HUDEP-2 (cell line): ENCODE measurements at regions not wholly inside any gene's neighbourhood (a gene's known extent, or its start where the extent isn't known, plus 50 kb on each side); places are given as distances from the start of the nearest gene placed in this dataset.
A peak's percentile ranks its signal among the peaks of the same experiment; 100 is the strongest.
"Not testable (repeated sequence)": the region's sequence is repeated elsewhere in the genome, so short reads cannot be mapped to it uniquely, and the experiment has no call there.

Experiments
- DNase-seq, 76 experiments: peaks; one replicate each; lab custom pipeline; 2025; ENCODE audit not compliant: unreplicated experiment in 76 of 76; lab: John Stamatoyannopoulos, UW

DNA sequence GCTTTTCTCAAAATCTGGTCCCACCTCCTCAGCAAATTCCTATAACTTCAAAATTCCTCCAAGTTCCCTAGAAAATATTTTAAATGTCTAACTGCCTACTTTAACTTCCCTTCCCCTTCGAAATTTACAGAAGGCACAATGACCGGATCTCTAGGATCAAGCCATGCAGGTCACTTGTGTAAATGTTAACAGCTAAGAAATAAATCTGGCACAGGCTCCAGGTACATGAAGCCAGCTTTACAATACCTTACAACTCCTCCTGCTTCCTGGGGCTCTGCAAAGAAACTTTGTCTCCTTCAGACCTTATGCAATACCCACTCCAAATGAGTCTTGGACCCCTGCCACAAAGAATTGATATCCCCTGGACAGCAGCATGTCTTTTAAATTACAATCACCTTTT, 1164.2 kb downstream of the BRINP3 start:
- no peak for DNase-seq

DNA sequence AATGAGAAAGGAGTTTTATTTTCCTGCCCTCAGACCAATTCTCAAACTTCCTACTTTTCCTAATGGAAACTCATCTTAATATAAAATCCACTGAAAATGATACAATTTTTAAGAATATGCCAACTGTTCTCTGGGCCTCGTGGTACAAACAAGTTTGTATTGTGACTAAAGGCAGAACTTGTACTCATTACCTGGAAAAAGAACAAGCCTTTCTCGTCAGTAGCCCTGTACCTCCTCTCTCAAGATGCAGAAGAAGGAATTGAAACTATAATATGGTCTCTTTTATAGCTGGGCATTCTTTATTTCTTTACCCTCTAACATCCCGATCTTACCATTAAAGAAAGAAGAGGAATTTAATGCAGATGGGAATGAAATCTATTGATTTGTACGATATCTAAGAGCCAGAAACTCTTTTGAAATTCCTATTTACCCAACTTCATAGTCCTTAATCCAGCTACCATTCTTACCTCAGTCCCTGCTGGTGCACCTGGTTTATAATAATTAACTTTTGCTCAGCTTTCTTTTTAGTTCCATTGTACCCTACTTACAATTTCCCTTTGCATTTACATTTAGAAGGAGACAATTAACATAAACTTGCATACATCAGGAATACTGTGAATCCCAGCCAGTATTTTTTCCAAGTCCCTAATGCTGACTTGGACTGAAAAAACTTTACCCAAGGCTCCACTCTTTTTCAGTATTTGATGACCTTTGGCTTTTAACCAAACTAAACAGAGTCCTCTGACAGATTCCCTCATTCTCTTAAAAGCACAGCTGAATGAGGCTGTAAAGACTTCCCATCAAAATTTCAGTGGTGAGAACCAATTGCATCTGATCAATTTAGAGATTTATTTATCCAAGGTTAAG, 1162.4 kb downstream of the BRINP3 start:
- DNase-seq, result no peak

DNA sequence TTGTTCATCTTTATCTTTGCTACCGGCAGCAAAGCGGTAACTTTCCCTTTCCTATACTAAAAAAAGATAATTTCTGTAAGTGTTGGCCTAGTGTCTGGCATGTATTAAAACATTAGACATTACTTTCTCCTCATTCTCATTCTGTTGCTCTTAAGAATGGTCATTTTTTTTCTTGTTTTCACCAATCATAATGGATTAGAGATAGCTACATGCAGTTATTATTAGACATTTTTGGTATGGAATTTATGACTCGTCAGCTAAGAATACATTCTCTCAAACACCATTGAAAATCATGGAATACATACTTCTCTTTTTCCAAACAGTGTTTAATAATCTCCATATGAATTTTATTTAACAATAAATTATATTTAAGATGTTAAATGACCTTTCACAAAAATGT, 1154.6 kb downstream of the BRINP3 start:
- DNase-seq, result no peak

DNA sequence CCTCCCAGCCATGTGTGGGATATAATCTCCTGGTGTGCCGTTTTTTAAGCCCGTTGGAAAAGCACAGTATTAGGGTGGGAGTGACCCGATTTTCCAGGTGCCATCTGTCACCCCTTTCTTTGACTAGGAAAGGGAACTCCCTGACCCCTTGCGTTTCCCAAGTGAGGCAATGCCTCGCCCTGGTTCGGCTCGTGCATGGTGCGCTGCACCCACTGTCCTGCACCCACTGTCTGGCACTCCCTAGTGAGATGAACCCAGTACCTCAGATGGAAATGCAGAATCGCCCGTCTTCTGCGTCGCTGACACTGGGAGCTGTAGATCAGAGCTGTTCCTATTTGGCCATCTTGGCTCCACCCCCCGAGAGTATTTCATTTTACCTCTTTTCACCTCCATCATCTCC, 1146.6 kb downstream of the BRINP3 start:
- DNase-seq, result not testable (repeated sequence)

DNA sequence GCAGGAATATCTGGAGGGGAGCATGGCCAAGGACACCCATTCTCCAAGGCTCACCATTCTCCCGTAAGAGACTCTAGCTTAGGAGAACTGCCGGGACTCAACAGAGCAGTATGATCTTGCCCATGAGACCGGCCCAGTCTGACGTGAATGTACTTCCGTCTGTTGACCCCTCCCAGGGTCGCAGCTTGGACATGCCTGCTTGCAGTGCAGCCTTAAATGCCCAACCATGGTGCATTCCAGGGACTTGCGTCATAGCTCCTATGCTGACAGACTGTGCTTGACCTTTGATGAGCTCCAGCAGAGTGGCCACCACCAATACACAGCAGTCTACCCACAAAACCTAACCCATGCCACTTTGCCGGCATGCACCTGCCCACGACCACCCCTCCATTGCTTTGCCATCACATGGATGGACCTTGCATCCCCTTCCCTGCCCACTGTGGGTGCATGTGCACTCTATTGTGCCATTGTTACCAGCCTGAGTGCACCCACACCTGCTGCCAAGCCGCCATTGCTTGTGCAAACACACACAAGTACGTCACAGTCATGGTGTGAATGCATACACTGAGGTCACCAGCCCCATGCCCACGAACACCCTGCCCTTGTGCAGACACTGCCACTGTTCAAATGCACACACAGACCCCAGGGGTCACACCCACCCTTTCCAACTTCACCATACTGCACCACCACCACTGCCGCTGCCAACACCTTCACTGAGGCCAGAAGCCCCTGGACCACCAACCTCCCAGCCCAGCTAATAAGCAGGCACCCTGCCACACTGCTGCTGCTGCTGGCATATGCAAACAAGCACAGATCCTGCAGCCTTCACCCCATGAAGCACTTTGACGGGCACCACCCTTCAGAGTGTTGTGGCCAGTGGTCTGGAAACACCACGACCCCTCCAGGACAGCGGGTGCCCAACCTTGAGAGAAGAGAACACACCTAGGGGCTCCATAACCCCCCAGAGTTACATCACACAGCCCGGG, 1141.3 kb downstream of the BRINP3 start:
- no peak for DNase-seq

DNA sequence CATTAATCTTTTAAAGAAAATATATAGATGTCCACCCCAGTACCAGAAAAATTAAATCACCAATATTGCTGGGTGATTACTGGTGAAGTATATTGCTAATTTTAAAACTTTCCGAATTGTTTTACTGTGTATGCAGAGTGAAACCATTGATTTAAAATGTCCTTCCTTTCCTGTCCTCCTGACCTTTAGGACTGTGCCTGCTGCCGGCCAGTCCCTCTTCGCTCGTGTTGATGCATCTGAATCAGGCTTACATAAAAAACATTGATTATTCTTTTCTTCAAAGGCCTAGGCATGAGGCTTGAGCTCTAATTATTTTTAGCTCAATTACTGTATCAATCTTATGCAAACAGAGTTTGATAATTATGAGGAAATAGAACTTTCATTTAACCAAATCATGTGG, 1128.1 kb downstream of the BRINP3 start:
- DNase-seq, result no peak

DNA sequence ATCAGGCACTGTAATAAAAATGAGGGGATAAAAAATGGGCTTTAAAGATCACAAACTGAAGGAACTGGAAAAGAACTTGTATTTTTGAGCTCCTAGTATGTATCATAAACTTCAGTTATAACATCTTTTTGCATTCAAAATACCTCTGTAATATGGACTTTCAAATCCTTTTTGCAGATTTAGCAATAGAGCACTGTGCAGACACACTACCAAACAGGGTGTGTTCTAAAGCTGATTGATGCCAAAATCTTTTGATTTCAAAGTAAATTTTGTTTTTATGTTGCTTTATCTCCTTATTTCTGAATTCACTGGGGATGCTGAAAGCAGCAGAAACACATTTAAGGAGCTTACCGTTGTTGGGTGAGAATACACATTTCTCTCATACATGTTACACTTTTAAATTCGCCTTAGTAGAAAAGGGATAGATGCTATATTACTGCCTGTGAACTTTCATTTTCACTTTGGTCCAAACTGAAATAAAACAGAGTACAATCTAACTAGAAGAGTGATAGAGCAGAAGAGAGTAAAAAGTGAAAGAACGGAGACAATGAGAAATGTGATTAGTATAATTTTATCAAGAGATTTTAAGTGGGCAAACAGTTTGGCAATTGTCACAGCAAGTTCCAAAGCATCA, 1126.6 kb downstream of the BRINP3 start:
- peak in 2 of 76 experiments; percentile 2 to 4 for DNase-seq

DNA sequence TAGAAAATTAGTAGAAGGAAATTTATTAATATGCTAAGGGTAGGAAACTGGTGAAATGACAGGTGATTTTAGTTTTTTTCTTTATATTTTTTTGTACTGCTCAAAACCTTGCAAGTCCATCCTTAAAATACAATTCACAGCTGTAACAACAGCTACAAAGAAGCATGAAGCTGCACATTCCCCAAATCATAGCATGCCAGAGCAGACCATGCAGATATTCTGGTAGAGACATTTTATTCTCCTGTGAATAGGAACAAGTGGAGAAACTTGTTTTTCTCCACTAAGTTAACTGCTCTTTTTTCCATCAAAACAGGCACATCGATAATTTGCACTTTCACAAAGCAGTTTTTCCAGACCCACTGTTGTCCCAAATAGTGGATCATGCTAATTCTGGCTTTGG, 1125.7 kb downstream of the BRINP3 start:
- DNase-seq, result no peak

DNA sequence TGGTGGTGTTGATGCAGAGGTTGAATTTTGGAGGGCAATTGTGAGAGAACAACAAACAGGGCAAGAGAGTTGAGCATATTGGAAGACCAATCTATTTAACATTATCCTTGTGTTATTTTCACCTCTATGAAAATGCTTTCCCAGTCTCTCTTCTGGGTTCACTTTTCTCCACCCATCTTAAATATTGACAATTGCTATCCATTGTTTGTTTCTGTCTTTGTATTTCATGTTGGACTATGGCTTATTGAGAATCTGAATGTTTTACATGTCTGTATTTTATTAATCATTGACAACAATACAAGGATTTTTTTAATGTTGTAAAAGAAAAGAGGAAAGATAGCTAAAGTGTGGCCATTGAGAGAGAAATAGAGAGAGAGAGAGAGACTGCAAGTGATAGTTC, 1121.5 kb downstream of the BRINP3 start:
- no peak for DNase-seq

DNA sequence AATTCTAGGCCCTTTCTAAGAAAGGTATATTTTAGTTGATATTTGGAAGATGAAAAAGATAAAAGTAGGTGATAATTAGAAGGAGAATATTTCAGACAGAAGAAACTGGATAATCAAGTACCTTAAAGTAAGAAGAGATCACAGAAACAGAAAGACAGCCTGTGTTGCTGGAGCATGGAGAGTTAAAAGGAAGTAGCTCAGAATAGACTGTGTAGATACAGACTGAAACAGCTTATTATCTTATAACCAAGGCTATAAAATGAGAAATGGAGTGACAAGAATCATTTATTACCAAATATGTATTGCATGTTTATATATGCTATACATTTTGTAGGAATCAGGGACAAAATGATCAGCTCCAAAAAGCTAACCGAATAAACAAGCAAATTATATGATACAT, 1120.3 kb downstream of the BRINP3 start:
- DNase-seq, result no peak

DNA sequence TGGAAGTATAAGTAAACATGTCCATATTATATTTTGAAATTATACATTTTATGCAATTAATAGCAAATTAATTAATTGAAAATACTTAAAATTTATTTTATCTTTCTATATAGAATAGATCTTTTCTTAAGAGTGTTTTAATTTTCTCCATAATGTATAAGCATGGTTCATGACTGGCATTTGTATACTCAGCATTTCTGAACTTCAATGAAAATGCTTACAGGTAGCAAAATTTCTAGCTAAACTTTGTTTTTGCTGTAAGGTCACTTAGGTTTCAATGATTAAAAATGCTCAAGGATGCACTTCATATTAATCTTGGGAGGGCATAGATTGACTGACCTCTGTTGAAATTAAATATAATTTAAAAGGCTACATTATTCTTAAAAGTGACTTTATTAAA, 1108.1 kb downstream of the BRINP3 start:
- DNase-seq, result no peak

DNA sequence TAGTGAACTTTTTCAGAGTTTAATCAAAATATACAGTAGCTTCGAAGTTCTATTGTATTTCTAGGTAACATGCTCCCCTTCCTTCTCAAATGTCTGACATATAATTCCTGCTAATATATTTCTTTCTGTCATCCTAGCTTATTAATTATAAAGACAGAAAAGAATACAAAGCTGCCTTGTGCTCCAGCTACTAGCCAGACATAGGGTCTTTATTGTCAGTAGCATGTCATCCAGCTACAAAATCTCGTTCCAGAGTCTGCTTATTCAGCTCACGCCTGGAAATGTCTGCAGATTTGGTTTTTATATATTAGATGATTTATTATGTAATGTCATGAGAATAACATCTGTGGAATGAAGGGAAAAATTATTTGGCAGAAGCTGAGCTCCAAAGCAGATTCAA, 1102.8 kb downstream of the BRINP3 start:
- no peak for DNase-seq

DNA sequence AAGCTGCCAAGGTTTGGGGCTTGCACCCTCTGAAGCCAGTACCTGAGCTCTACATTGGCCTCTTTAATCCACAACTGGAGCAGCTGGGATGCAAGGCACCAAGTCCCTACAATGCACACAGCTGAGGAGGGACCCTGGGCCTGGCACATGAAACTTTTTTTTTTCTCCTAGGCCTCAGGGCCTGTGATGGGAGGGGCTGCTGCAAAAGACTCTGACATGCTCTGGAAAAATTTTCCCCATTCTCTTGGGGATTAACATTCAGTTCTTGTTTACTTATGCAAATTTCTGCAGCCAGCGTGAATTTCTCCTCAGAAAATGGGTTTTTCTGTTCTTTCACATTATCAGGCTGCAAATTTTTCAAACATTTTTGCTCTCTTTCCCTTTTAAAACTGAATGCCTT, 1072.2 kb downstream of the BRINP3 start:
- DNase-seq, result no peak

DNA sequence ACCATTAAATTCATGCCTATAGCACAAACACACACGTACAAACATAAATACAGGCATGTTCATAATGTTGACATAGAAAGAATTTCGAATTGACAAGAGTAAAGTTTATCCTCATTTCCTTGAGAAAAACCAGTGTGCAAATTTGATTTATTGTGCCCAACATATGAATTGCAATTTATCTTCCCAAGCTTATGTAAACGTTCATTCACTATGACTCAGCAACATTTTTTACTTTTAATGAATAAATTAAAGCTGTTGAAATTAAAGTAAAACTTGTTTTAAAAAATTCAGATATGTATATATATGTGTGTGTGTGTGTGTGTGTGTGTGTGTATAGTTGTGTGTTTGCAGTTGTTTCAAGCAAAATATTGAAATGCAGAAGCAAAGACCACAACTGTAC, 1067.9 kb downstream of the BRINP3 start:
- no peak for DNase-seq

DNA sequence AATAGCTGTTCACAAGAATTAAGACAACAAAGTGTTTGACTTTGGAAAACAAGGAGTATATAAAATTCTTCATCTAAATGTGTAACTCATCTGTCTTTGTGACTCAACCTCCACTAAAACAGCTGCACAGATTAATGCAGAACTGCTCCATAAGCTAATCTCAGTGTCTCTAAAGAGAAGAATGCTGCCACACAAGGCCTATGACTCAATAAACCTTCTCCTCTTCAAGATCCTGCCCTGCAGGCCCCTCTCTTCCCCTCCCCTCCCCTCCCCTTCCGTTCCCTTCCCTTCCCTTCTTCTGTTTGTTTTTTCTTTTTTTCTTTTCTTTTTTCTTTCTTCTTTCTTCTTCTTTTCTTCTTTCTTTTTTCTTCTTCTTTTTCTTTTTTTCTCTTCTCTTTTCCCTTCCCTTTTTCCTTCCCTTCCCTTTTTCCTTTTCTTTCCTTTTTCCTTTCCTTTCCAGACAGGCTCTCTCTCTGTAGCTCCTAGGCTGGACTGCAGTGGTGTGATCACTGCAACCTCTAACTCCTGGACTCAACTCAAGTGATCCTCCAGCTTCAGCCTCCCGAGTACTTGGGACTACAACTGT, 1052.8 kb downstream of the BRINP3 start:
- DNase-seq, result no peak

DNA sequence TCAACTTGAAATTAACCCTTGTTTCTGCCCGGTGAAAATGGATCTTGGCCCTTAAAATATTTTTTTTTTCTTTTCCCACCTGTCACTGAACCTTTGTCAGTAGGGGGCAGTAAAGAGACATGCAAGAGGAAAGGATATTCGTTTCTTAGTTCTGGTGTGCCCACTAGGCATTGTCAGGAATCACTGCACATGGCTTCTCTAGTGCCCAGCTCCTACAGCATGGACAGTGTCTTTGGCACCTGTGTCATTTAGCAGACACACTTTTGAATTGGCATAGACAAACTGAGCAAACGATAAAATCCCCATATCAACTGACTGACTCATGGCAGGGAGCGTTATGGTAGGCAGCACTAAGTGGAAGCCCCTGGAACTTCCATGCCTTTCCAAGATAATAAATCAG, 1048.1 kb downstream of the BRINP3 start:
- peak in 24 of 76 experiments; percentile 4 to 58 (median 21) for DNase-seq

DNA sequence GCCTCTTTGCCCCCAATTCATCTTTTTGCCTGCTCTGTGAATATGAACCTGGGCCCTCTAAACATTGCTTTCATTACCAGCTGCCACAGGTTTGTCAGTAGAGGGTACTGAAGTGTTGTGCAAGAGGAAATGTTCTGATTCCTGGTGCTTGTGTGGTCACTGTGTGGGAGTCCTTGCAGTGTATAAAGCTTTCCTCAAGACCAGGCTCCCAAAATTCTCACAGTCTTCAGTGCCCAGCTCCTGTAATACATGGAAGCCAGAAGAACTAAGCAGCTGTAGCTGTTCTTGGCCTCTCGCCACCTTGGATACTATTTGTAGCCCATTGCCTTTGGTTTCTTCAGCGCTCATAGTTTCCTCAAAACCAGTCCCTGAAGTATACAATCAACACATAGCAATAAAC, 1046.2 kb downstream of the BRINP3 start:
- DNase-seq, result no peak

DNA sequence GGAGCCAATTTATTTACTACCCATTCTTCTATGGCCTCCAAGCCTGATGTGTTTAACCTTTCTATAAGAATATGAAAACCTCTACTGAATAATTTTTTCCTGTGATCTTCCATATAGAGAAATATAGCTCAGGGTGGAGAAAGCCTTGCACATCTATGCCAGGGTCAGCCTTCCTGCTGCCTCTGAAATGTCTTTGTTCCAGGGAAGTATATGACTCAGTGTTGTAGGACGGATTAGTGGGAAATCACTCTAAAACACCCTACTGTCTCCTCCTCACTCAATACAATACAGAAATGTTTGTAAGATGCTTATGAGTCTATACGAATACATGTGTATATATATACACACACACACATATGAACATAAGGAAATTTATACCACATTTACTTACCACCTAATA, 1044.9 kb downstream of the BRINP3 start:
- no peak for DNase-seq

DNA sequence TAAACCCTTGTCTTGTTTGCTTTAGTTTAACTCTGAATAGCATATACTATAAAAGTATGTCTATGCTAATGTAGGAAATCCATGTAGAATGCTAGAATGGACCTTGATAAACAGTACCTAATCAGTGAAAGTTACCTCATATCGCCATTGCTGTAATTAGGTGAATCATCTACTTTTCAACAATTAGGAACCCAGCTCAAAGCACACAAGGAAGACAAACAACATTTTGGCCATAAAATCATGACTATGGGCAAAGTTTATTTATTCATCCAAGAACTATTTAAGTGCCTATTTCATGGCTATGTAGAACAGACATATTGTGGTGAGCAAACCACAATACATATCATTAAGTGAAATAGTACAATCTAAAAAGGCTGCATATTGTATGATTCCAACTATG, 1043.2 kb downstream of the BRINP3 start:
- no peak for DNase-seq

DNA sequence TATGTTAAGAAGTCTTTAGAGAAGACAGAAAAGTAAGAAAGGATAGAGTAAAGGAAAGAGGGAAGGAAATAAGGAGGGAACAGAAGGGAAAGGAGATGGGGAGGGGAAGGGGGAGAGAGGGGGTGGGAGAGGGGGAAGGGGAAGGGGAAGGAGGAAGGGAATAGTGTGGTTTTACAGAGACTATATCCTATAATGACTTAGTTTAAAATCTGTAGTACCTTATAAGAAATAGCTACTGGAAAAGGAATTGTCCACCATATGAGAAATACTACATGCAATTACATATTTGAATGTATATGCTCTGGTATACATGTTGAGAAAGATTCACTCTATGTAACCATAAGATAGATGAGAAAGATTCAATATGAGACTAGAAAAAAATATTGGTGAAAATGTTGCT, 1042.3 kb downstream of the BRINP3 start:
- DNase-seq, result no peak

DNA sequence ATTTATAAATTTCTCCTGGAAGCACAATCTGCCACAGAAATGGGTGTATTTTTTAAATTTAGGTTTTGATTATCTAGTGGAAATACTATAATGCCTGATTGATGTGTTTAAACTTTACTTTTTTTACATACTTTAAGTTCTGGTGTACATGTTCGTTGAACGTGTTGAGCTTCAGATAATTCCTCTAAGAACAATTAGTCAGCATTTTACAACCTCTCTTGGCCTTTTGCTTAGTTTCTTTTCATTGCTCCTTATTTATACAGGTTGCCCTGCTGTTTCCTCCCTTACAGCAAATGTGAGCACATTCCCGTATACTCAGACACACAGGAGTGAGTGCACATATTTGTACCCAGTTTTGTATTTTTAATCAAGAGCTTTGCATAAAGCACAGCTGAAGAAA, 1038.9 kb downstream of the BRINP3 start:
- DNase-seq, result no peak
